Adrenal gland (tissue), 9 donors: ENCODE measurements at regions not wholly inside any gene's neighbourhood (a gene's known extent, or its start where the extent isn't known, plus 50 kb on each side); places are given as distances from the start of the nearest gene placed in this dataset.

Experiments
- DNase-seq, 7 donors: peaks; one replicate each; pipeline ENCODE4 v3.0.0-alpha.2; 2019 to 2020
- H3K27ac ChIP-seq, 5 donors: fragments of 200-600 bp; sonication (generic) in 4 of 5; 1 replicate in 3 of 5; 2 replicates in 2 of 5; pipeline versions ENCODE4 v1.5.1 to v1.8.0; 2016 to 2020; ENCODE audit warnings: mild to moderate bottlenecking in 1 of 5
- H3K27me3 ChIP-seq: fragments of 200-600 bp; 2 replicates; pipeline ENCODE4 v1.8.0; 2021
- H3K36me3 ChIP-seq, 2 donors: fragments of 200-600 bp; replicated peaks in 1 of 2; 1 replicate in 1 of 2; 2 replicates in 1 of 2; pipeline versions ENCODE4 v1.5.1 to v1.8.0; 2018 to 2022
- H3K4me1 ChIP-seq, 2 donors: fragments of 200-600 bp; replicated peaks in 1 of 2; 1 replicate in 1 of 2; 2 replicates in 1 of 2; pipeline versions ENCODE4 v1.5.1 to v1.8.0; 2018 to 2021
- H3K4me3 ChIP-seq, 4 donors: fragments of 200-600 bp; sonication (generic) in 3 of 4; one replicate each; pipeline ENCODE4 v1.5.1; 2016 to 2018
- H3K9me3 ChIP-seq, 3 donors: fragments of 200-600 bp; sonication (generic) in 1 of 3; replicated peaks in 1 of 3; 1 replicate in 2 of 3; 2 replicates in 1 of 3; pipeline versions ENCODE4 v1.5.1 to v1.8.0; 2016 to 2021
- CTCF ChIP-seq, 6 experiments: fragments of 450-650 bp in 4 of 6; fragments of 200-600 bp in 2 of 6; sonication (generic) in 1 of 6; IDR thresholded peaks; 1 replicate in 5 of 6; 2 replicates in 1 of 6; pipeline versions ENCODE4 v1.5.1 to v1.8.0; 2016 to 2021; ENCODE audit warnings: antibody characterized with exemption in 6 of 6, mild to moderate bottlenecking in 2 of 6, moderate library complexity in 1 of 6
- POLR2A ChIP-seq, 2 donors: fragments of 450-650 bp; IDR thresholded peaks; one replicate each; pipeline ENCODE4 v1.6.1; 2017; ENCODE audit warnings: antibody characterized with exemption in 2 of 2, mild to moderate bottlenecking in 2 of 2, moderate library complexity in 1 of 2
- WGBS, 4 donors: extraction: QIAGEN DNeasy Blood & Tissue Kit in 2 of 4; methylation state at CpG; one replicate each; pipeline versions ENCODE4 v1.1.5 to v1.1.7; 2013 to 2017; 5-methylcytosine and 5-hydroxymethylcytosine counted together
- intact Hi-C, 2 donors: fragments of 100-400 bp; cut with DNase I; formaldehyde crosslinking; loops; one replicate each; pipeline versions ENCODE4 v1.14.1 to v1.15.0; 2022 to 2023
- donor health status: healthy with polysubstance abuse.
- donor health status: Bipolar disorder and iron deficiency.
- donor health status: DM: yes; HTN: yes; CAD: no.
- donor health status: DM: no; HTN: no; CAD: no.
- donor health status: DM: no; HTN: no; CAD: no.

- Histone ChIP-seq H3K27me3 (no peaks in the 10 kb centered on the region), H3K9me3 (no peaks in the 10 kb centered on the region), H3K4me1 (no peaks in the 10 kb centered on the region), H3K36me3 (no peaks in the 10 kb centered on the region), H3K4me3 (no peak overlapping the region), H3K27ac (no peak overlapping the region)
- DNase-seq: no peak
- intact Hi-C loops: no loop called here
- 69 to 84% (median 78%) methylated on average over 4 of the region's 4 CpGs for WGBS, 4 donors
- TF ChIP-seq CTCF (IDR thresholded peaks at IDR 0.05) (no peak), POLR2A (IDR thresholded peaks at IDR 0.05) (no peak)
Observed at GRCh38 chr3:181987736-181988135, 276.0 kb downstream of the SOX2 start.

- Histone ChIP-seq H3K27me3 (no peaks in the 10 kb centered on the region), H3K27ac (no peak overlapping the region), H3K4me3 (no peak overlapping the region), H3K36me3 (no peaks in the 10 kb centered on the region), H3K9me3 (no peaks in the 10 kb centered on the region), H3K4me1 (no peaks in the 10 kb centered on the region)
- TF ChIP-seq CTCF (IDR thresholded peaks at IDR 0.05) (no peak), POLR2A (IDR thresholded peaks at IDR 0.05) (no peak)
- DNase-seq: no peak
- intact Hi-C loops: no loop called here
- WGBS, 4 donors: 69 to 84% (median 78%) methylated on average over 4 of the region's 4 CpGs
Observed at GRCh38 chr3:181998828-181999227, 287.1 kb downstream of the SOX2 start.

GRCh38 chr3:181999314-181999713 is 287.6 kb downstream of the SOX2 start:
- no peaks in the 10 kb centered on the region for H3K4me1 ChIP-seq
- intact Hi-C loops: no loop called here
- no peak for TF ChIP-seq CTCF (IDR thresholded peaks at IDR 0.05)
- no peak overlapping the region for H3K4me3 ChIP-seq
- no peak overlapping the region for H3K27ac ChIP-seq
- no peak for DNase-seq
- H3K9me3 ChIP-seq: no peaks in the 10 kb centered on the region
- H3K27me3 ChIP-seq: no peaks in the 10 kb centered on the region
- 75 to 82% (median 77%) methylated on average over 6 of the region's 6 CpGs for WGBS, 4 donors
- no peaks in the 10 kb centered on the region for H3K36me3 ChIP-seq

GRCh38 chr3:182000447-182000846 is 288.7 kb downstream of the SOX2 start:
- 48 to 73% (median 58%) methylated on average over 5 of the region's 5 CpGs for WGBS, 4 donors
- intact Hi-C loops: no loop called here
- Histone ChIP-seq H3K27ac (no peak overlapping the region), H3K36me3 (no peaks in the 10 kb centered on the region), H3K4me3 (no peak overlapping the region), H3K9me3 (no peaks in the 10 kb centered on the region), H3K27me3 (no peaks in the 10 kb centered on the region), H3K4me1 (no peaks in the 10 kb centered on the region)
- no peak for DNase-seq
- no peak for TF ChIP-seq CTCF (IDR thresholded peaks at IDR 0.05)
- TF ChIP-seq POLR2A (IDR thresholded peaks at IDR 0.05): no peak
